Putamen (tissue), 1 donor: ENCODE measurements at regions not wholly inside any gene's neighbourhood (a gene's known extent, or its start where the extent isn't known, plus 50 kb on each side); places are given as distances from the start of the nearest gene placed in this dataset.
"Not testable (repeated sequence)": the region's sequence is repeated elsewhere in the genome, so short reads cannot be mapped to it uniquely, and the experiment has no call there.

ENCODE experiments used
- DNase-seq: peaks from one replicate; pipeline ENCODE4 v3.0.0-alpha.2; 2016; ENCODE audit warnings: low spot score

DNA sequence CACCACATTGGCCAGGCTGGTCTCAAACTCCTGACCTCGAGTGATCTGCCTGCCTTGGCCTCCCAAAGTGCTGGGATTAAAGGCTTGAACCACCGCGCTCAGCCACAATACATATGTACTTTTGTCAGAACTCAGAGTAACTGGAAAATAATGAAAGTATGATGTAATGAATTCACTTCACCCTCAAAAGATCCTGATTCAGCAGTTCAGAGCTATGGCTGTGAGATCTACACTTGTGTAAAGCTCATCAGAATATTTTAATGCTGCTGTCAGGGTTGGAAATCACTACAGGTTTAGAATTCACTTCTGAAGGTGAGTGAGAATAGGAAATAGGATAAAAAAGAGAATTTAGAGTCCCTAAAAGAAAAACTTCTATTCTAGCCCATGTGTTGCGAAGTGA is 464.5 kb upstream of the NRSN1 start:
- DNase-seq, result no peak

DNA sequence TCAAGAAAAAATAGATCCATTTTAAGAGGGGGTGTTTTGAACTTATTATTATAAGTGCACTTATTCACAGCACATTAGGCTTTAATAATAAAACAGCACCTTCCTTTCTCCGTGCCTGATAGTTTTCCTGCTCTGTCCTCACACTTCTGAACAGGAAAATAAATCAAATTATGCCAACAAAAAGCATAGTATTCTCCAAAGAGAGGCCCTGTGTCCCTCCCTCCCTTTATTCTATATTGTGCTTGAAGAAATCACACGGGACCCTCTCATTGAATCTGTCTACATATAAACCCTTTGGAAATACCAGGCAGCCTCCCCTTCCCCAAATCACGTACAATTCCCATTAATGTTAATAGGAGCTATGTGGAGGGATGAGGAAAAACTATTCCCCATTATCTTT is 462.9 kb upstream of the NRSN1 start:
- no peak for DNase-seq

GRCh38 chr6:23663652-23664051 is 462.4 kb upstream of the NRSN1 start:
- DNase-seq, result no peak

GRCh38 chr6:23665911-23666310 is 460.1 kb upstream of the NRSN1 start:
- not testable (repeated sequence) for DNase-seq

DNA sequence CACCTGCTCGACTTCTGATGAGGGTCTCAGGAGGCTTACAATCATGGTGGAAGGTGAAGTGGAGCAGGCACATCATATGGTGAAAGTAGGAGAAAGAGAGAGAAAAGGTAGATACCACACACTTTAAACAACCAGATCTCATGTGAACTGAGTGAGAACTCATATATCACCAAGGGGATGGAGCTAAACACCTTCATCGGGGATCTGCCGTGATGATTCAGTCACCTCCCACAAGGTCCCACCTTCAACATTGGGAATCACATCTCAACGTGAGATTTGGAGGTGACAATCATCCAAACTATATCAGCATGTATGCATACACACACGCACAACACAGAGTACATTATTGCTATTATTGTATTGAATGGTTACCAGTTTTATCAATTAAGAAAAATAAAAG is 453.3 kb upstream of the NRSN1 start:
- no peak for DNase-seq

- no peak for DNase-seq
Observed at GRCh38 chr6:23678626-23679025, 447.4 kb upstream of the NRSN1 start.

- no peak for DNase-seq
Observed at GRCh38 chr6:23681743-23682142, 444.3 kb upstream of the NRSN1 start.

- DNase-seq, result no peak
Observed at GRCh38 chr6:23688650-23689049, 437.4 kb upstream of the NRSN1 start.

DNA sequence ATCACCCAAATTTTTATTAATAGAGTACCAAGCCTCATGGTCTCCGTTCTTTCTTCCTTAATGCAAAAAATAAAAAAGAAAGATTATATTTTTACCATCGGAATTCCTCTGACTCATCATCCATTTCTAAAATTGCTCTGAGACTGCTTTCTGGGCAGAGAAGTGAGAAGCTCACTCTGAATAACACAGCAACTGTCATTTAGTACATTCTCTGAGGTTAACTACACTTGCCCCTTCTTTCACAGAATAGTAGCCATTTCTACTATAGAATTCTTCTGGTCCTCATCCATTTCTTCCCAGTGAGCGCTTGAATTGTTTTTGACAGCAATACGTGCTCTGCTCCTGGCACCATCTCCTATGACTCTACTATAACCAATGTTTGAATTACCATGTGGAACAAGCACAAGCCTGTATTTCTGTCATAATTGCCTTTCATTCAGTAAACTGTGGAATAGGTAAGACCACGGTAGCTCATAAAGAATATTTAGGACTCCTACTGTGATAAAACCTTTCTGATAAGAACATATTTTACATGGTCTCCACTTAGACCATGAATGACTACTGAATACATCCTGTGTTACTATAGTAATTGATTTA is 435.5 kb upstream of the NRSN1 start:
- no peak for DNase-seq

DNA sequence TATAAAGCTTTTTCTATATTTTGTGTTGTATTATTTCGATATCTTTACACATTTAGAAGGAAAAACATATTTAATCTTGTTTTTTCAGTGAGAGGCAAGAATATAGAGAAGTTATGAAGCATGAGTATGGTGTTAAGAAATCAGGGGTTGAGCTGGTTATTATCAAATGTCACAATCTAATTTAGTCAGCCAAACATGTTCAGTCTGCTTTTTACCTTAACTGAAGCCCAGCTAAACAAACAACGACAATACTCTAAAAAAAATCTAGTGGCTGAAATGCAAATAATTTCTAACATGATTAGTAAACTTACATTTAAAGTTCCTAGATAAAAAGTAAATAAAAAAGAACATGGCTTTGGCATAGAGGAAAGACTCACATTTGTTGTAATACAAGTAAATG is 433.8 kb upstream of the NRSN1 start:
- no peak for DNase-seq

DNA sequence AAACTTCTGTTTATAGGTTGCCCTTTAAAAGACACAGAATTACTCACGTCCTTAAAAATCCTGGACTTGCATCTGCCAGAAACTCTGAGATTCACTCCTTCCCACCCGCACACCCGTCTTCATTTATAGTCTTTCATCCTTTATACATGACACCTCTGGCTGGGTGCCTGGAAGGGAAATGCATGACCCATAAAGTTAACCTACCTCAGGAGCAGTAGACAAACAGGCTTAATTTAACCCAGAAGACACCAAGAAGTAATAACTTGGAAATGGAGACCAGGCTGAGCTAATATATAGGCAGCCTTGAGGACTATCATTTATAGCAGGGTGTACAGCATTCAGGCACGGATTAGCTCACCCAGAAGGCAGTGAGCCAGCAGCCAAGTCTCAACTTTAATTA is 429.0 kb upstream of the NRSN1 start:
- DNase-seq, result no peak

DNA sequence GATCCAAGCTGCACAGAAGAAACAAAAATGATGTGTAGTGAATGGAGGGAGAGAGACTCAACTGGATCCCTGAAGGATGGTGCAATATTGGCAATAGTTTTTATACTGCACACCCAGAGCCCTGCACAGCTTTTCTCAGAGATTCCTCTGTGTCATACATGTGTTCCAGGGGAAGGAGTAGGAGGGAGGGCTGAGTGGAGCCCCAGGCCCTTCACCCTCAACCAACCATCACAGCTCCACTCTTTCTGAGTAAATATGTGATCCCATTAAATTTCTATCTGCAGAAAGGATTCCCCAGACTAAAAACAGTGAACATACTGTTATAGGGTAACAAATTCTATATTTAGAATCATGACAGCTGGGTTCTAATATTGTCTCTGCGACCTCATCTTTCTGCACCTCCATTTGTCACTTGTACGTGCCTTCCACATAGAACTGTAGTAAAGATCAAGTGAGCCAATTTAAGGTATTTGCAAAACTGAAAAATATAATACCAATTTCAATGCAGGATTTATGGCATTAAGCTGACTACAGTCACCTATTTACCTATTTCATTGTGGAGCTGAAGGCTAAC is 421.4 kb upstream of the NRSN1 start:
- DNase-seq, result no peak

DNA sequence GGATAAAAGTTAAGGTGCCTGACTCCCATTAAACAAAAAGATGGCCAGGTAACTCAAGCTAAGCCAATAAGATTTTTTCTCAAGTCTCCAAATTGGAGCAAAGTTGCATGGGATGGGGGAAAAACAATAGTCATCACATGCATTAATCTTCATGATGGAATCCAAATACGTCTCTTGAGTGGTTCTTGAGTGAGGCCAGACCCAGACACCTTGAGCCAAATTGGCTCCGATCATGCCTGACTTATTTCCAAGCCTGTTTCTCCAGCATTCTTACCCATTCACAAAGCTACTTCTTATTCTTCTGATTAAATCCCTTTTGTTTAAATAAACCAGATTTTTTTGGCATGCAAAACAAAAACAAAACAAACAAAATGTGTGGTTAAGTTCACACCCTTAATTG is 420.3 kb upstream of the NRSN1 start:
- no peak for DNase-seq

- DNase-seq, result no peak
Observed at GRCh38 chr6:23712756-23713155, 413.3 kb upstream of the NRSN1 start.

DNA sequence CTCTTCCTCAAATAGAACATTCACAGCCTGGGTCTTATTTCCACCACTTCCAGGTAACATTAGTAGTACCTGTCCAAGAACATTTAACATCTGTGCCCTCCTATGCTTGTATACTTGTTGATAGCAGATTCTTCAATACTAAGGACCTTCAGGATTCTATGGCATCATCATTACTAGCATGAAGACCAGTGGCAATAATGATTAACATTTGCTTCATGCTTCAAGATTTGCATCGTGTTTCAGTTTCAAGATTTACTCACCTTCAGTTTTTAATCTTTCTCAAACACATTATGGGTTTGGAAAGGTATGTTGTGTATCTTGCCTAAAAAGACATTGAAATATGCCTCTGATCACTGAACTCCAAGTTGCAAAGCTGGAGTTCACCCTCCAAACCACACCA is 412.8 kb upstream of the NRSN1 start:
- no peak for DNase-seq

- DNase-seq, result no peak
Observed at GRCh38 chr6:23728707-23729106, 397.3 kb upstream of the NRSN1 start.

DNA sequence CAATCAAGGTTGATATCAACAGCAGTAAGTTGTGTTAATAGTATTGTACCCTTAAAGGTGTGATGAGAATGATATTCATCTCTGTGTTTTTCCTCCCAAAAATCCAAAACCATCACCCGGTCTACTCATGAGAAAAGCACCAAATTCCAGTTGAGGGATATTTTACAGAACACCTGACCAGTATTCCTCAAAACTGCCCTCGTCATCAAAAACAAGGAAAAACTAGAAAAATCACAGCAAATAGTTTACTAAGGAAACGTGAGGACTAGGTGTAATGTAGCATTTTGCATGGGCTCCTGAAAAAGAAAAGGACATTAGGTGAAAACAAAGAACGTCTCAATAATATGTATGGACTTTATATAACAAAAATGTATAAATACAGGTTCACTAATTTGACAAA is 394.4 kb upstream of the NRSN1 start:
- DNase-seq, result no peak

- no peak for DNase-seq
Observed at GRCh38 chr6:23732521-23732920, 393.5 kb upstream of the NRSN1 start.

DNA sequence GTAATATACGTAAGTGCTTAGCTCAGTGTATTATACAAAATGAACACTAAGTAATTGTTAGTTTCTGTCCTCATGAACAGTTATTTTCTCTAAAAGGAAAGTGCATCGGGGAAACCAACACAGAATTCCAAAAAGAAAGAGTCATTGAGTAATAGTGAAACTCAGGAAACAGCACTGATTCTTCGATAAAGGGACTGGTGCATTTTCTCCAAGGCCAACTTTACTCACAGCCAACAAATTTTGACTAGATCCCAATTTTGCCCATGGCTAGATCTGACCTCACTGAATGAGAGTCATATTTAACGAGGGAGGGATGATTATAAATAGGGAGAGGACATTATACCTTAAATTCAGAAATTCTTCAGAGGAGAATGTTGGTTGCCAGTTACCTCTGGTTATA is 390.9 kb upstream of the NRSN1 start:
- no peak for DNase-seq

DNA sequence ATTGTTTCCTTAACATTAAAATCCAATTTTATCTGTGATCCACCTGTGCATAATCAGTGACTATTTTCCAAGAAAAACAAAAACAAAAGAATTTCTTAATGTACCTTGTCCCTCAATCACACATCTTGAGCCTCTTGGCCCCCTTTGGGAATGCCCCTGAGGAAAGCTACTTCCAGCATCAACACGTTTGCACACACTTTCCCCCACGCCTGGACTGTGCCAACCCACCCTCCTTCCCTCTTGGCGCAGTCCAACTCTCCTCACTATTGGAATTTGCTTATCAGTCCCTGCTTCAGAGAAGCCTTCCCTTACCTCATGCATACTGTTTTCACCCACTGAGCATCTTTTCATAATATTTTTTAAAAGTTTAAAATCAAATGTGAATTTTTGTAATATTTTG is 389.4 kb upstream of the NRSN1 start:
- no peak for DNase-seq

GRCh38 chr6:23747239-23747638 is 378.8 kb upstream of the NRSN1 start:
- no peak for DNase-seq

GRCh38 chr6:23752414-23752813 is 373.6 kb upstream of the NRSN1 start:
- DNase-seq, result no peak

GRCh38 chr6:23754197-23754596 is 371.8 kb upstream of the NRSN1 start:
- no peak for DNase-seq

DNA sequence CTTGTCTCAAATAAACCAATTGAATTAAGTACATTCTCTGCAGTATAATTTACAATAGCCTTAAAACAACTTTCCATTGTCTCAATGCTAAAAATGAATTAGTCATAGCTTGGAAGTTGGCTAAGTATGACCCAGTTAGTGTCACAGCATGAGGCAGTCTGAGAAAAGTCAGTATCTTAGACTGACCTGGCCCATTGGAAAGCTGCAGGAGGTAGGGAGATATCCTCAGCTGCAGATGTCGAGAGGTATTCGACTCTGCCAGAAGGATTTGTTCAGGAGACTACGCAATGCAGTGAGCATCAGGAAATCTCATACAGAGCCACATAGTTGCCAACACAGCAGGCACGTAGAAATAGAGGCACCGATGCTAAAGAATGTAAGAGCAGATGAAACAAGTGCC is 350.9 kb upstream of the NRSN1 start:
- DNase-seq, result no peak

GRCh38 chr6:23783901-23784300 is 342.1 kb upstream of the NRSN1 start:
- no peak for DNase-seq
